GM19035 (cell line): ENCODE measurements at regions not wholly inside any gene's neighbourhood (a gene's known extent, or its start where the extent isn't known, plus 50 kb on each side); places are given as distances from the start of the nearest gene placed in this dataset.

Source experiments
- ATAC-seq: cut with Tn5 transposase; IDR thresholded peaks from one replicate; pipeline ENCODE4 v1.9.1; 2021; ENCODE audit not compliant: unreplicated experiment

DNA sequence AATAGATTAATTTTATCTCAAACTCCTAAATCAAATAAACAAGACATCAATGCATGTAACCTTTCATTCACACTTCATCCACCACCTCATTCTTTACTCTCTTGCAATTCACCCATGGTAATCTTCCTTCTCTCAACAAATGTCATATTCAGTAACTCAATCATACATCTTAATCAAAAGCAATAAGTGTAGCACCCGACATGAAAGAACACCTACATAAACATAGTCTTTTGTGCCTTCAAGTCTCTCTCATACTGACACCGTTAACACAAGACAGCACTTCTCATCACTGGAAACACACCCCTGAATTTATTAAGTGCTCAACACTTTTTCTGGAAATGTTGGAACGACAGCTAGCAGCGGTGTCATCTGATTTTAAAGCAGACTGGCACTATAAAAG lies 225.9 kb downstream of the TTLL7 start:
- no peak for ATAC-seq

DNA sequence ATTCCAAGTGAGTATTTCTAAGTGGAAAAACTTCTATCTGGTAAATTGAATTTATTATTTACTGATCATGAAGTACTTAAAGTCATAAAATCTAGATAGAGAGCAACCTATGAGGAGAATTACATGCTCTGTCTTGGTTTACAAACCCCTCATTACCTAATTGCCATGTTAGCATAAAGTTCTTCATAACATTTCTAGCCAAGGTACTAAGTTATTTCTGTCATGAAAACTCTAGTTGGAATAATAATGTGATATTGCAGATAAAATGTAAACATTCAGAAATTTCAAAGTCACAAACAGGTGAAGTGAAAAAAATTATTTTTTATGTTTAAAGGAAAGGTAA lies 228.6 kb downstream of the TTLL7 start:
- no peak for ATAC-seq

DNA sequence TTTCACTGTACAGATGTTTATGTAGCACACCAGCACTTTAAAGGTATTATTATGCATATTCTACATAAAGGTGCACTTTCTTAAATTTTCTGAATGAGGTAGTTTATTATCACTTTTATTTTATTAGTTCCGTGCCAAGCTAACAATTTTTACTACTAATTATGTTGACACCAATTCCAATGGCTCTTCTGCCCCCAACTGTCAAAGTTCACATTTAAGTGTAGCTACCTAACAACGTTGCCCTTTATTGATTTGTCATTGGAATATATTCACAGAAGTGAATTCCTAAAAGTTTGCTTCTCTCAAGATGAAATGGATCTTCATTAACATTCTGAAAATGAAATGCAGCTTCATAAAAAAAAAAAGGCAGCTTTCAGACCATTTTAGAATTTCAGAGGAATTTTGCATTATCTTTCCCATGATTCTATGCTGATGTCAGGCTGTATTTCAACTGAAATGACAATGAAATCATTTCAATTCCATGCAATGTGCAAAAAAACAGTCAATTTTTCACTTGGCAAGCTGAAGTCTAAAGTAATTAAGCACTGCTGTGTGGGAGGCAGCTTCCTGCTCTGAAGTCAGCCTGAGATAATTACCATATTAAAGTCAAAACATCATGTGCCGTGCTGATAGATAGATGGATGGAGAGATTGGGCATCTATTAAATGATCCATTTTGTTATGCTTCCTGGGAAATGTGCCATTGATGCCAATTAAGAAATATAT lies 229.2 kb downstream of the TTLL7 start:
- ATAC-seq, result no peak

DNA sequence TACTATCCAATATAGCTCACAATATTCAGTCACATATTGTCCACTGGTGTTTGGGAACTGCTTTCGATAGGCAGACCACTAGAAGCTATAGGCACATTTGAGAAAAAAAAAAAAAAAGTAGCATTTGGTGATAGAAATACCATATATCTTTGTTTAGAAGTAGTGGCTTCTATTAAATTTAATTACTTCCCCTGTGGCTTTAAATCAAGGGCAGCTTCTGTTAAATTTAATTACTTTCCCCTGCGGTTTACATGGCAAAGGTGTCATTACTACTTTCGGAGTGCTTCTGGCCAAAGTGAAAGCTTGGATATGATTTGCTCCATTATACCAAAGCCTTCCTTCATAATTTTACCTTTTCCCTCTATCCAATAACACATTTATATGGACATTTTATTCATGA lies 229.9 kb downstream of the TTLL7 start:
- ATAC-seq, result no peak

DNA sequence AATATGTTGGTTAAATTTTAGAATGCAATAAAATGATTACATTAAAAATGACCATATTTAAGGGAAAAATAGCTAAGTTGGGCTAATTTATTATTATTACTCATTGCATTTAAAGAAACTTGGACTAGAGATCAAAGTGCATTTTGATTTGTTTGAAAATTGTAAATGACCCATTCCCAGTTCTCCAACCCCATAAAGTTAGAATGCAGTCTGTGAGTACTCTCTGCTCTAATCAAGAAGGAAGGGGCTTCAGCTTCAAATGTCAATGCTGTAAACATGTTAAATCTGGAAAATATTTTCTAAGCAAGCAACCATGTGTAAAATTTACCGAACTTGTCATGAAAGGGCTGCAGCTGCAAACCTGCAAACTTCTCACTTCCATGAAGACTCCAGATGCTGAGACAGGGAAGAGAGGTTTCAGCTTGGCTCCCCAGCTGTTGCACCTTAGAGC lies 232.7 kb downstream of the TTLL7 start:
- ATAC-seq, result no peak

DNA sequence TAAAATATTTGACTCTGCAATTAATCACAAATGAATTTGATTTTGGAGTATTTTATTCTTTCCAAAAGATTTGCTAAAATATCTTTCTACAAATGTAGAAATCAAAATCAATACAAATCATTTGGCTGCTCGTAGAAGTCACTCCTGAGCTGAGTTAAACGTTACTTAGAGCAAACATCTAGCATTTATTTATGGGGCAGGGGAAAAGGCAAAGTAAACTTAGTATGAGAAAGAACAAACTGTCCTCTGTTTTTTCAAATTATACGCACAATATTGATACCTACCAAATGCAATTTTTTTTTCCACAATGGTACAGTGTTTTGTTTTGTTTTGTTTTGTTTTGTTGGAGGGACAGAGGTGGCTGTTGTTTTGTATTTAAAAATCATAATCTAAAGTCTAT lies 233.8 kb downstream of the TTLL7 start:
- no peak for ATAC-seq

DNA sequence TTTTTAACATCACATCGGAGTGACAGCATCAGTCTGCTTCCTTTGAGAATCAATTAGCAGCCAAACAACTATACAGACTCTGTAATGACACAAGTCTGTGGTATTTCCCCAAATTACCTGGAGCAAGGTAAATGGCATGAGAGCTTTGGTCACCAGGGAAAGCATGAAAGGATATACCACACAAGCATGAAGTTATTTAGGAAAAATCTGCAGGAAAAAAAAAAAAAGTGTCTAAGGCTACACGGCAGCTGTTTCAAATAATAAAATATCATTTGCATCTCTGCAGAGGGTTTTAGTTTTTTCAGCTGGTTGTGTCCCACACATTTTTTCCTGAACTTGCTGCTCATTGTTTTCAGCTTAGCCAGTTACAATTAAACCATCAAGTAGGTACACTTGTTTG lies 234.7 kb downstream of the TTLL7 start:
- ATAC-seq, result no peak

DNA sequence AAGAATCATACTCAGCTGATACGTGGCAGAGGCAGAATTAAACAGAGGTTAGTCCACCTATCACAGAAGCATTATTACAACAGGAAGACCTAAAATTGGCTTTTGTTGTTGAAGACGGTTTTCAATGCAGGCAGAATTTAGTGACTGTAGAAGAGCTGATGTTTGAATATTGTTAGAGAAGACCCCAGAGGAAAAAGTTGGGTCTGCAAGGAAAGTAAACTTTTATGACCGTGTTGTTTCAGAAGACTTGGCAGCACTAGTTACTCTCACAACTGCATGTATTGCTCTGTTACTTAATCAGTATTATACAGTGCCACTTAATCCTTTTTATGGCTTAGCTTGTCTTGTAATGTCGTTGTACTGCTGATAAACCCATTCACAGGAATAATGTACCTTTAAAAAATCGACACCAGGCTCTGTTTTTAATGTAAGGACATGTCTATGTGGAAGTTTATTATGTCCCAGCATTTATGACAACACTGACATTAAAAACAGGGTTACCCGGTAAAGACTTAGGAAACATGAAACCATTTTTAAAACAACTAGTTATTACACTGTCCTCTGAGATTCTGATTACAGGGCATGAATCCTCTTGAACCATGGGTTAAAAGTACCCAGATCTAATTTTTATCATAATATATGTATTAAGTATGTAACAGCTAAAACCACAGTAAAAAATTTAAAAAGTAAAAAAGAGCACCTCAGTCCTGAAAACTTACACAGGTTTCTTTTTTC lies 235.4 kb downstream of the TTLL7 start:
- ATAC-seq, result no peak

DNA sequence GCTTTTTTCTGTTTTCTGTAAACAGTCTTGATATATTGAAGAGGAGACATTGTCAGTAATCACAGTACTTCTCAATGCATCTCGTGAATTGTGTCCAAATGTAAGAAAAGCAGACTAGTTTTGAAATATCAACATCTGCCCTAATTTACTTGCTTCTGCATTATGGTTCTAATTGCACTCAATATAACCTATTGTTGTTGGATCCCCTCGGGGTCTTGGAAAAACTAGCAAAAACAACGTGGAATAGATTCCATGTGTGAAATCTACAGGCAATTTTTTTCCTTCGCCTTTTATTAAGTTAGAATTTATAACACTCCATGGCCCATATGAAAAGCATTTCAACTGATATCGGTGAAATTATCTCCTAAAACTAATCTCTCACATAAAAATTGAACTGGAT lies 236.5 kb downstream of the TTLL7 start:
- no peak for ATAC-seq

DNA sequence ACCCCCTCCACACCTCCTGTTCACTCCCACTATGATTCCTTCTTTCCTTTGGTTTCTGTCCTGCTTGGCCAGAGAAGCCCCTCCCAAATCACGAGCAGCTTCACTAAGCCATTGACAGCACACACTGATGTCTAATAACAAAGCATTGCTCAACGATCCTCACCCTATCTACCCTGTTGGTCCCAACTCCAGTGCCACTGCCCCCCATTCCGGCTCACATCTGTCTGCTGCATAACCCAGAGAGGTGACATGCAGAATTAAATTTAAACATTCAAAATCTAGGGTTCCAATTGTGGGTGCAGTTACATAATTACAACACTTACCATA lies 236.9 kb downstream of the TTLL7 start:
- ATAC-seq, result no peak

DNA sequence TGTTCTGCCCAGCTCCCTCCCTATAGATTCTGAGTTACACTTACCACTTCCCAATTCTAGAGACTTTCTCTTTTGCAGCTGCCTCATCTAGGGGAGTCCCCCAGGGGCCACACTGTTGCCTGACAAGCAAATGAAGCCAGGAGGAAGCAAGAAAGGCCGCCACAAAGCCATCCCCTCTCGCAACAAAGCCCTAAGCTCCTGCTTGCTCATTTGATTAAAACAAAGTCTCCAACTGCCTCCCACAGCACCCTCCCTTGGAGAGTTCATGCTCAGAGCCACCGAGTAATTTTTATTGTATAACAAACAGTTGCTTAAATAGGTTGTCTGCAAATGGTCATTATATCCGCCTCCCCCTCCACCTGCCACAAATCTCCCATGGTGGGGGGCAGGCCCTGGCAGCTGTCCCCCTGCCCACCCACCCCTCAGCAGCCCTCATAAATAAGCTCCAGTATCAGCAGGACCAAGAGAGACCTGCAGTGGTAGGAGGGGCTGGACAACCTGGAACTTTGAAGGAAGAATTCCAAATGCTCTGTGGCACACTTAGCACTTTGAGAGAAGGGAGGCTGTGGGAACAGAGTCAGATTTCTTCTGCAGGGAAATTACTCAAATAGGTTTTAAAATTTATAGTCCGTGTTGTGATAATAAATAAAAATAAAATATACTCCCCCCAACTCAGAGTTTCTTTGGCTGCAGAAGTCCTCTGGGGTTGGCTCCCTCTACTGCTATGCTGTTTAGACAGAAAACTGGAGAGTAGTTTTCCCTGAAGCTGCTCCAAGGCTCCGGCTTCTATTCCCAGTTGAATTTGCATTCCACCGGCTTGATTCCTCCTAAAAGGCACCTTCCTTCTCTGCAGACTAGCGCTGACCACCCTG lies 237.5 kb downstream of the TTLL7 start:
- peak; percentile 100 for ATAC-seq

DNA sequence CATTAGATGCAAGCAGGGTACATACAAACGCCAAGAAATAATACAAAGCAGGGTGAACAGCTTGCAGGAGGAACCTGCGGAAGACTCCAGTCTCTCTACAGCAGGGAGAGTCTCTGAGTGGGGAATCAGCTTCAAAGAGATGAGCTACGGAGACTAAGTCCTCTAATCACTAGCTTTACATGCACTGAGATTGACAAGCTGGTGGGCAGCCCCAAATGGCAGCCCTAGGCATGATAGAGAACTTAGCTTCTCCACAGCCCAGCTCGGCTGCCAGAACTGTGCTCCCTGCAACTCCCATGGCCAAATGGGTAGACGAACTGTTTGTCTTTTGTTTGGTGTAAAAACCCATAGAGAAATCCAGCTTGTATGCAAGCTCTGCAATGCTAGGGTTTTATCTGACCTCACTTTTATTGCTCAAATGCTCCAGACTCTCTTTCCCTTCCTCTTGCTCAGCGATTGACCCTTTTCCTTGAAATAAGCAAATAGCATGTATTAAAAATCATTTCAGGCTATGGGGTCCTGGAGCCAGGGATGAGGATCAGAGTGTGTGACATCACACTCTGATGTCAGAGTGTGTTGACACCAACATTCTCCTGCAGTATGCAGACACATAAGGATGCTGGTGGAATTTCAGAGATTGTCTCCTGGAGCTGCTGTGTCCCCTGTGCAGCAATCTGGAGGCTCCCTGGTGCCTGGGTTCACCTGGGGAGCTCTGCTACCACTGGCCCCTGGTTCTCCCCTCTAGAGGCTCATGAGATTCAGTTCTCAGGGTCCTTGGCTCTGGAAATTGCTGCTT lies 238.5 kb downstream of the TTLL7 start:
- no peak for ATAC-seq

DNA sequence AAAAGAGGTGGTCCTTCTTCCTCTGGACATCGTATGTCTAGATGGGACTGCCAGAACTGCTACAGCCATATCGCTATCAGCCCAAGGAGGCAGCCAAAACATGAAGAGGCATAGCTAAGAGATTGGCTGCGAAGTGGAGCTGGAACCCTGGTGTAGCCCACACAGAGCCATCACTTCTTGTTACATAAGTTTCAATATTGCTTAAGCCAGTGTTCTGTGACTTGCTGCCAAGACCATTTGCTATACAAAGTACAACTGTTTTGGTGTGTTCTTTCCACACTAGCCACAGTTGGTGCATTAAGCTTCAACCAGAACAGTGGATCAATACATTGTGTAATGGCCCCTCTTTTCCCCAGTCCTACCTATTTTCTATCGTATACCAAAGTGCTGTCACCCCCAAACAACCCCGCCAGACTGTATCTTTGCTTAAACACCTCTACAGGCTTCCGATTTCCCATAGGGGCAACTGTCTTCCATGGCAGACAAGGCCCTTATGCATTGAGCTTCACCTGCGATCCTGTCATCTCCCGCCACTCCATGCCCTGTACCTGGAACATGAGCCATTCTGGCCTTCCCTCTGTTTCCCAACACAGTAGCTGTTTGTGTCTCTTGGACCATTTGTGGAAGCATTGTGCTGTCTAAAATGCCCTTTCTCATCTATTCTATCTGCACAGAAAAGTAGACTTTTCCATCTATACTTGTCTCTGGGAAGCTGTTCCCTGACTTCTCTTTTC lies 241.8 kb downstream of the TTLL7 start:
- no peak for ATAC-seq

DNA sequence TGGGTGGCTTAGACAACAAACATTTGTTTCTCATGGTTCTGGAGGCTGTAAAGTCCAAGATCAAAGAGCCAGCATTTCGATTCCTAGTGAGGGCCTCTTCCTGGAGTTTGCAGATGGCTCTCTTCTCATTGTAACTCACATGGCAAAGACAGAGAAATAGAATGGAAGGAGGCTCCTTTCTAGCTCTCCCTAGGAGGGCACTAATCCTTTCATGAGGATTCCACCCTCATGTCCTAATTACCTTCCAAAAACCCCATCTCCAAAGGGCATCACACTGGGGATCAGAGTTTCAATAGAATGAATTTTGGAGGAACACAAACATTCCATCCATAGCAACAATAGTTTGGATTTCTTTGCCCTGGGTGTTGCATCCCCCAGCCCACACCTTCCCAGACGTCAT lies 247.3 kb downstream of the TTLL7 start:
- ATAC-seq, result no peak

DNA sequence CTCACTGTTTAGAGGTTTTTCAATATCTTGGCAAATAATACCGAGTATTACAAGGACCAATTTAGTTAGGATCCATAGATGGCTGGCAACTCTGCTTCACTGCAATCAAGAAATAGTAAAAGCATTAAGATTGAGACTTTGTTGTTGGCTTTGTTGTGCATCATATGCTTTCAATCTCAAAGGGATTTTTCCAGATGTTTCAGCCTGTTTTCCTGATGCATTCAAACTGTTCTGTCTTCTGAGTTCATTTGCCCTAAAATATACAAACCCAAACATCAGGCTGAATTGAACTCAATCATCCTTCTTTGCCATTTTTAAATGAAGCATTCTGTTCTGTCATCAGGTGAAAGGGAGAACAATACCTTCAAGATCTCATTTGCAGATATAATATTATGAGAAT lies 248.7 kb downstream of the TTLL7 start:
- ATAC-seq, result no peak

DNA sequence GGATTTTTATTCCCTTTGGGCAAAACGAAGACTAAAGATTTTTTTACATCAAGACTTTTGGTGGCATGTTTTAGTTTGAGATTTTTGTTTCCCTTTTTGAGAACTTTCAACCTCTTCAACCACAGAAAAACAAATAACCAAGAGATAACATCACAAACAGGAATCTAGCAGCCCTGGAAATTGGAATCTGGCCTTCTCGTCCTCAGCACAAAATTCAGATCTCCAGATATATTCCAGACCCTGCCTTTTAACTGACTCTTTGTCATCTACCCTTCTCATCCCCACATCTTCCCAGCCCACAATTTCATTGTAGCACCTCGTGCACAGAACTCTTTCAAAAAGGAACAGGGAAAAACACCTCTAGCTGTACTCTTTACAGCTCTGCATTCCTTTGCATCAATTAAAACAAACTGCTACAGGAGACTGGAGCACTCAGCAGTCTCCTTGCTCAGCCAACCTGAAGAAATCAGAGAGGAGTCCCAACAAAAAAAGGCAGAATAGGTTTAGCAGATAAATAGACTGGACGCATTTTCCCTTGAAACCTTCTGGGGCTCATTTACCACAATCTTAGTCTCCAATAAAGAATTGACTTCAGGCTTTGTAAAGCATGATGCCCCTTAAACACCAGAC lies 251.0 kb downstream of the TTLL7 start:
- ATAC-seq, result no peak

DNA sequence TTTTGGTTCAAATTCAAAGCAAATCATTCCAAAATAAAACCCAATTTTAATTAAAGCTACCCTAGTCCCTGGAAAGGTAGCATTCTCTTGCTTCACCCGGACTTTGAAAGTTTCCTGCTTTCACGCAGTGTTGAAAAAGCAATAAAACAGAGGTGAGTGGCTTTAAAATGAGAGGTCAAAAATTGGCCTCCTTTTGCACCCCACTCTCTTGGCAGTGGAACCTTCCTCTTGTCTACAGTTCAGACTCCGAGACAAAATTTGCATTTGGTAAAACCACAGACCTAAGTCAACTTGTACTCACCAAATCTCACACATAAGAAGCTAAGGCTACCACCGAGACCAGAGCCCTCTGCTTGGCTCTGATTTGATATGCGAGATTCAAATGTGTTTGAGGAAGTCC lies 252.7 kb downstream of the TTLL7 start:
- peak; percentile 64 for ATAC-seq

DNA sequence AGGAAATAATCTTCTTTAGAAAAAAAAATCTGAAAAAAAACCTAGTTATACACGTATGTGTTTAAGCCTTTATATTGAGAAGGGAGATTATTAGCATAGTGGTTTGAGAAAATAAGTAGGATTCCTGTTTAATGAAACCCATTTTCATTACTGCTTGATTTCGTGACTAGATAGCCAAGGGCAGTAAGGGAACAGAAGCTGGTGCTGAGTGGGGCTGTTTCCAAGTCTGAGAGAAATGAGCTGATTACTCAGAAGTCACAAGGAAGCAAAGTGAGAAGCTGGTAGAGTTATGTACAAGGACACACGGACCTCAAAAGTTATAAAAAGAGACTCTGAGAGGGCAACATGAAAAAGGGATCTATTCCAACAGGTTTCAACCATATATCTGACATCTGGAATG lies 256.5 kb downstream of the TTLL7 start:
- no peak for ATAC-seq

DNA sequence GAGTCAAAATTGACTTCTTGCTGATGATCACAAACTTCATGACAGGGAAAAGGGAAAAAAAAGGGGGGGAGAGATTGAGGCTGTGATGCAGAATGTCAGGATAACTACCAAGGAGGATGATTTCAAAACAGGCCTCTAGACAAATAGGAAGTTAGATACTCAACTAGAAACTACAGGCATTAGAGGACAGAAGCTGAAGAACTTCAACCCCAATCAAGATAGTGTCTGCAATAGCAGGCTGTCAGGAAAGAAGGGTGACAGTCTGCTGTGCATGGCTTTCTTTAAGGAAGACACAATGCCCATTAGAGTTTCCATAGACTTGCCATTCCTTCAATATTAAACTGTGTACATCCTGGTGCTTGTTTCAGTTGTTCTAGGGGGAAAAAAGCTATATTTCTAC lies 257.2 kb downstream of the TTLL7 start:
- no peak for ATAC-seq

DNA sequence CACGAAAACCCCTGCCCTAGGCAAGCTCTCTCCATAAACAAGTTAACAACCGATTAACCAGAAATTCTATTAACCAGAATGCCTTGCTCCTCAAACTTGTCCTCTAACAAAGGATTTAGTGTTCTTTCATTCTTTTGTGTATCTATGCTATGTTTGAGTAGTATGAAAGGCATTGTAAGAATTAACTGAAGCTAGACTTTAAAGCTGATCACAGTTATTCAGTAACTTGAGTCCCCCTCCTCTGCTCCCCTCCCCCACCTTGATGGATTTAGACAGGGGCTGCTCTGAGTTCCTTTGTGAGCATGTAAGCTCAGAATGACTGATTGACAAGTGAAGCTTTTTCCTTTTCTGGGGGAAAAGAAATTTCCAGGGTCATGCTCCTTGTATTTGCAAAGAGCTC lies 257.6 kb downstream of the TTLL7 start:
- no peak for ATAC-seq
